Iris pigment epithelial cell (primary cell): ENCODE measurements at regions not wholly inside any gene's neighbourhood (a gene's known extent, or its start where the extent isn't known, plus 50 kb on each side); places are given as distances from the start of the nearest gene placed in this dataset.

Experiments used
- DNase-seq: peaks from one replicate; pipeline ENCODE4 v3.0.0-alpha.2; 2011; ENCODE audit warnings: low read depth

DNA sequence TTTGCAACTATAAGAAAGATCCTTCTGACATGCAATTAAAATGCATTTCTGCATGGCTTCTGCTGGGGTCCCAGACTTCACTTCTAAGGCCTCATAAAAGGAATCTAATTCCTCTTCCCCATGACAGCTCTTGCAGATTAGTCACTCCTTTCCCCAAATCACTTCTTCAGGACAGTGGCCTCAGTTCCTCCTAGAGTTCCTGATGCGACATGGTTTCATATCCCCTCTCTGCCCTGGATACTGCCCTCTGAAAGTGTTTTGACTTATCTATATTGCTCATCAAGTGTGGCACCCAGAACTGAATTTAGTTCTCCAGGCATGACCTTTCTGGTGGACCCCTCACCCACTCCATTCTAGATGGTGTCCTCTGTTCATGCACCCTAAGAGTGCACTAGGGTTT, 238.1 kb downstream of the FOXO1 start:
- no peak for DNase-seq

DNA sequence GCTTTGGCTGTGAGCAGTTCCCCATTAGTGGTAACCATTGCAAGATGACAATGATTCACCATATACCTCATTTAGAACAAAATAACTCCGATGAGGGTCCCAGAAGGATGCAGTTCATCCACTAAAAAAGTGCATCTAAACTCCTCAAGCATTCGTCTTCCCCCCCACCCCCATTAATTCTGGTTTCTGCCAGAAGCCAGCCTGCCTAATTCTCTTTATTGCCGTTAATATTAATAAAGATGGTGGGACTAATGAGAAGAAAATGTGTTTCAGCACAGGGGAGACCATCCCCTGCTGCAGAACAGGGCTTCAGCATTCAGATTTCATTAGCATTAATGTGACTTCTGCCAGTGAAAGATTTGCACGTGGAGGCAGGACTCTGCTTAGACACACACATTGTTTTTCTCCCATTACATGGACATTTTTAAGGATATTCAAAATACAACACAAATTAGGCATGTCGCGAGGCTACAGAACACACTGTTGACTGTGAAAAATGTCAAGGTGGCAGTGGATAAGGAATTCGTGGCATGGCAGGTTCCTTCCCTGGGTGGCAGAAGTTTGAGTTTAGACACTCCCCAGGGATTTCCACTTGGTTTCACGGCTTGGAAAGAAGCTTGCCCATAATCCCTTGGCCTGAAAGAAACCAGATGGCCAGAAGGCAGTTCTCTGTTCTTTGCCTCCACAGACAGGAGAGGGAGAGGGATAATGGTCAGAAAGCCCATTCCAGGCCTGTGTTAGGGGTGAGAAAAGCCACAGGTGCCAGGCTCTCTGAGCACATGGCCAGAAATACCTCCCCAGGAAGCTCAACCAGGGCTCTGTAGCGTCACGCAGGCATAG, 236.5 kb downstream of the FOXO1 start:
- no peak for DNase-seq

DNA sequence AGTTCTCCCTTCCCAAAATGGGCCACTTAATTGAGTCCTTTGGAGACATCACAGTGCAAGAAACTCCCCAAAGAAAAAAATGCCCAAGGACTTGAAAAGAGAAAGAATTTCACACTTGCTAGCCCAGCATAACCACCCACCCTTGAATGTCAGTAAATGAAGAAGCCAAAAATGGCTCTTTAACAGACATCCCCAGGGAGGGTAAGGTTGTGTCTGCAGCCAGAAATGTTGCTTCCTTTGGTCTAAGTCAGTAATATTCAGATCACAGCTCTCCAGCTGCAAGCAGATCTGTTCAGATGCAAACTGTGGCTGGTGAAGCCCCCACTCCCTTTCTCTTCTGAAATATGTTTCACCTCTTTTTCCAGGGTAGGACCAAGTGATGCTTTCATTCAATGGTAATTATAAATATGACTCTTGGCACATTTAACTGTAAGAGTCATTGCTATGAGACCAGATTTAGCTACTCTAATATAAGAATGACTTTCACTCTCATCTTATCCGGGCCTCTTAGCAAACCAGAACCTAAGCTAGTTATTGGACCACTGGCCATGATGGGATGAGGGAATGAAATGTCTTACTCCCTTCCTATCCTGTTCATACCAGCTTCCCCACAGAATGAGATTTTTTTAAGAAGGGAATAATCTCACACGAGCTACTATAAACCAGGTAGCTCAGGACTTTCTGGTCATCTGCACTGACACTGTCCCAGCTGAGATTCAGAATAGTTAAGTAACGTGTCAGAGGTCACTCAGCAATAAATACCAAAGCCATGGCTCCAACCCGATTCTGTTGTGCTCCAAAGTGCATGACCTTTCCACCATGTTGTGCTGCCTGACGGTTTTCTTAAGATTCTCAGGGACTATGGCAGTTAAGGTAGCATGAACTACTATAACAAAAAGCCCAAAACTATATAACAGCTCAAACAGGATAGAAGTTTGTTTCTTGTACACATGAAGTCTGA, 234.1 kb downstream of the FOXO1 start:
- no peak for DNase-seq

DNA sequence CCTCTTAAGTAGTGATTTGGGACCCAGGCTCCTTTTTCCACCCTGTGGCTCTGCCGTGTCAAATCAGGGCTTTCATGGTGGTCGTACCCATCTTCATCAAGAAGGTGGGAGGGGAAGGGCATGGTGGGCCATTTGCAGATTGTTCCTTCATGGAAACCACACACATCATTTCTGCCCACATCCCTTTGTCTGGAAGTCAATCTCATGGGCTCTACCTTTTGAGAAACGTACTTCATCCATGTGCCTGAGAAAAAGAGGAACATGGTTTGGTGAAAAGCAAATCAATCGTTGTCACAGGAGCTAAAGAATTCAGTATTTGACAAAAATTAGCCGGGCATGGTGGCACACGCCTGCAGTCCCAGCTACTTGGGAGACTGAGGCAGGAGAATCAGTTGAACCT, 233.4 kb downstream of the FOXO1 start:
- DNase-seq = no peak

DNA sequence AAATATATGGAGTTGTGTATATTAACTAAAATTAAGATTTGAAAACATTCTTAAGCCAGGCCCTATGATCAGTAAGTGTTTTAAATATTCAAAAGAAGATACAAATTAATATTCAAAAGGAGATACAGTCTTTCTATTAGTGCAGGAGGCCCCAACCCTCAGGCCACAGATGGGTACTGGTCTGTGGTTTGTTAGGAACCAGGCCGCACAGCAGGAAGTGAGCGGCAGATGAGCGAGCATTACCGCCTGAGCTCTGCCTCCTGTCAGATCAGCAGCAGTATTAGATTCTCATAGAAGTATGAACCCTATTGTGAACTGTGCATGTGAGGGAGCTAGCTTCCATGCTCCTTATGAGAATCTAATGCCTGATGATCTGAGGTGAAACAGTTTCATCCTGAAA, 232.9 kb downstream of the FOXO1 start:
- DNase-seq = no peak

DNA sequence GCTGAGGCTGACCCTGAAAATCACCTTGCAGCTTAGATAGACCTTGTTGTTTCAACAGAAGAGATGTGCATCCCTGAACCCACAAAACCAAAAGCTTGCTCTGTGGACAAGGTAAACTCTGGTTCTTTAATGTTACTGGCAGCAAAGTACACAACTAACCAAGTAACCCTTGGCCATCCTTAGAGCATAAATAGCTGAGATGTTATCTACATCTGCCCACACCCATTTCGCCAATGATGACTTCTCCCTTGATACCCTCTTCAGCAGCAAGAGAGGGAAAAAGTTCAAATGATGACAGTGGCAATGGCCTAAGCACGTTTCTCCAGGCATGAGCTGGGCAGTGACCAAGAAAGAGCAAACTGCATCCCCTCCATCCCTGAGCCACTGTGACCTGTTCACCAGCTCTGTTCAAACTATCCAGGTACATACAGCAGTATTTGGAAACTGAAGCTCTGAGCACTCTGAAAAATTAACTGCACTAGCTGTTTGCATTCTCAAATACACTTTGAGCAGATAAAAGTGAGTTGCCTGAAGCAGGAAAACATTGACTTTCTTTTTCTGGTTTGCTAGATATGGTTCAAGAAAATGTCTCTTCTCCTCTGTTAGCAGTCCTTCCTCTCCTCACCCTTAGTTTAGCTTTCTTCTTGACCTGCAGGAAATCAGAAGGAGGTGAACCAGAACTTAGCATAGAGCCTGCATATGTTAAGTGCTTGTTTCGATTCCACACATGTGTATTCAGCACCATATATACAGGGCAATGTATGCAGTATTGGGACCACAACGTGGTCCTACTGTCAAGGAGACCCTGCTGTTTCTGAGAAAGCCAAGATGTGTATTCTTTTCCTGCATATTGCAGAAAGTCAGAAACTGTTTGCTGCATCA, 231.7 kb downstream of the FOXO1 start:
- no peak for DNase-seq

DNA sequence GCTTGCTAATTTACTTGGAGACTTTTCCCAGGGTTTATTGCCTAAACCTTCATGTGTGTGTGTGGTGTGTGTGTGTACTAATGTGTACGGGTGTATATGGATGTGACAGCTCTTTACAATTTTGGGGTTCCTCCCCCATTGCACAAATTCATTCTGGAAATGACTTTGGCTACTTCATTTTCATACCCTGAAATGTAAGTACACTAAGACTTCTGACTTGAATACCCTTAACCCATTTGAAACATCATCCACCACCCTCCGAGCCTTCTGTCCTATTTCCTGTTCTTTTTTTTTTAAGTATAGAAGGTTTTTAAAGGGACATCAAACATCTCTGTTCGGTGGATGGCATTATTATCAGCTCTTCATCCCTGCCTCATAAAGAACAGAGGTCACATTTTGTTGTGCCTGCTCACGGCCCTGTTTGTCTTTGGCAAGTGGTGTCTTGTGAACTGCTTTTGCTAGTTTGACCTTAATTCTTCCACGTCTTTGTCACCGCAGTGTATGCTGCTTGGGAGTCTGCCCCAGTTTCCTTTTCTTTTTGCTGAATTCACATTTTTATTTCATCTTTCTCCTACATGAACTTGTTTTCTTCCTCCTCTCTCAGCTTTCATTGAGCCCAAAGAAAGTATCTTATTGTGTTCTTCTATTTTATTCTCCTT, 228.3 kb downstream of the FOXO1 start:
- no peak for DNase-seq

DNA sequence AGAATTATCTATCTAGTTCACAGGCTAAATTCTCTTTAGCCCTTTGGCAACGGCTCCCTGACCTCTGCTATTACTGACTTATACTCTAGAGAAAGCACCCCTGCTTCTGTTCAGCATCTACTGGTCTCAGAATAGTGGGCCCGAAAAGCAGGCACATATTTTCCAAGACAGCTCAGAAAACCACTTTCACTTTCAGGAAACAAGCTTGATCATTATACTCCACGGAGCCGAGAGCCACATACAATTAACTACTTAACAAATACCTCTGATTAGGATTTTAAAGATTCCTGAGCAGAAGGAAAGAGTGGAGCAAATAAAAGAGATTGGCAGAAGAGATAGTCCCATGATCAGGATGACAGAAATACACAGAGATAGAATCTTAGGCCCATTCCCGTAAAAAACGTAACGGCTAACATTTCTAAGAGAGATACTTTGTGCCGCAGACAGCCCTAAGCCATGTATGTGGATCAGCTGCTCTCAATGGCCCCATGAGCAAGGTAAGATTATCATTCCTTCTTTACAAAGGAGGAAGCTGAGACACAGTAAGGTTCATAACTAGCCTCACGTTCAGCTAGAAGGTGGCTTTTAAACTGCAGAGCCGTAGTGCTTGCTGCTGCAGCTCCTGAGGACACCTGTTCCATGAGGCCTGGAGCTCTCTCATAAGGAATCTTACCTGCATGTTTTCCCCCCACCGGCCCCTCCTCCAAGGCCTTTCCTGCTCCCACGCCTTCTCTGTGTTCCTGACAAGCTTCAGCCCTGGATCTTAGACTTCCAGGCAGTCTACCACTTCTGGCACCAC, 227.2 kb downstream of the FOXO1 start:
- DNase-seq = peak; percentile 58

DNA sequence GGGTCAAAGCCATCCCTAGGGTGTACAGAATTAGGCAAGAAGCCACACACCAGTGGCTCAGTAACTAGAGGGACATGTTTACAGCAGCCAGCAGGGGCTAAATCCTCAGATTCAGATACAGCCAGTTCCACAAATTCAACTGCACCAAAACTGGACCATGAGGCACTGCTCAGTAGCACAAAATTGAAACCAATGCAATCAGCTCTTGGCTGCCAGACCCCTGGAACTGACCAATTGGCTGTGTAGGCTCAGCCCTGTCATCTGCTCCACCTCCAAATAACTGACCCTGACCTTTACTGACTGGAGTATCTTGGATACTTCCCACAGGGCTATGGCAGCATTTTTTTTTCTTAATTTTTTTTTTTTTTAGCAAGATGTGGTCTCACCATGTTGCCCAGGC, 226.5 kb downstream of the FOXO1 start:
- no peak for DNase-seq

DNA sequence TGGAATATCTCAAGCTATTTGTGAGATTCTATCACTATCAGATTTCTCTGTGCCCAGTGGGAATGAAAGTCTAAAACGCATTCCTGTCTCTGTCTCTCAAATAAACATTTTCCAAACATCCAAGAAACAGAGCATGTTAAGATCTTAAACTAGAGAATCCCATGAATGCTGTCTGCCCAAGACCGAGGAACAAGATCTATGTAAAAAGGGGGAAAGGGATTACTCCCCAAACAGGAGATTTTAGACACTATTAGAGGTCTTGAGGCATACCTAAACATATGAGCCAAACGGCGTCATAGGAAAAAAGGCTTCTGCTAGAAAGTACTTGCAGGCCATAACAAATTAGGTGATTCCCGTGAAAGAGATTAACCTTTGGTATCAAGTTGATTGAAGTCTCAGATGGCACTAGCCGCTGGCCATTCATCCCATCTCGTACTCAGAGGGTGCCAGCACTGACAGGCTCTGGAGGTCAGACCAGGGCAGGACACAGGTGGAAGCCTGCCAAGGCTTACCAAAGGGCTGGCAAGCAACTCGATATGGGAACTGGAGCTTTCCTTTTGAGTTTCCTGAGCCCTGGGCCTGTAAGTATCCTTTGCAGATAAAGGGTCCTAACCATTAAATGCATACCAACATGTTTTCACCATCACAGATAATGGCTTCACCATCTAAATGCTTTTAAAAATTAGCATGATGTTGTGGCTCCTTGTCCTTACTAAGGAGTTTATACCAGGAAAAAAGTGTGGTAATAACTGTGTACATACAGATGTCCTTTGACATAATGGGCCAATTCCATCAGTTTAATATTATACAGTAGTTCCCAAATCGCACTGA, 225.2 kb downstream of the FOXO1 start:
- peak; percentile 51 for DNase-seq

DNA sequence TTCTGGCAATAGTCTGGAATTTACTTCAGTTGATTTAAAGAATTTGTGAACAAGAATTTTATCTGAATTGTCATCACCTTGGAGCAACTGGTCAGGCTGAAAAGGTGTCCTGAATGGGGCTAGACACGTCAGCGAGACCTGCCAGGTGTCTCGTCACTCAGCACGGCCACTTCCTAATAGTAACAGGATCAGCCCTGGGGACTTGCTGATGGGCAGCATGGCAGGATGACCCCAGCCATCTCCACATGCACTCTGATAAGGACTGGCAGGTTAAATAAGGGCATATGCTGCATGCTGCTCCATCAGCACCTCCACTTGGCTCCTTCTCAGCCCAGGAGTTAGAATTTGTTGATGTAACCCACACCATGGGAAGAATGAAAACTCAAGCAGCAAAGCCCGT, 224.2 kb downstream of the FOXO1 start:
- DNase-seq = no peak

DNA sequence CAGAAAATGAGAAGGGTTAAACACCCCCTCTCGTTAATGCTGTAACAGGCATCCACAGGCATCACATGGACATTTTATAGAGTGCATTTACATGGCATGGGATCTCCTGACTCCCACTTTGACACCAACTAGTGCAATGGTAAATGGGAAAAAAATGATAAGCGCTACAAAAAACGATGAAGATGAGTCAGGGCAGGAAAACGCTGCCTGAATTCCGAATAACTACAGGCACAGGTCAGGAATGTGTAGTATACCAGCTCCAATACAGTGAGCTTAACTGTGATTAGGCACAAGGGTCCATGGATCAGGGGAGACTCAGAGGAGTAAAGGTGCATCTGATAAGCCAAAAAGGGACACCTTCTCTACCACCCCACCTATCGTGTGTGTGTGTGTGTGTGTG, 223.6 kb downstream of the FOXO1 start:
- no peak for DNase-seq

DNA sequence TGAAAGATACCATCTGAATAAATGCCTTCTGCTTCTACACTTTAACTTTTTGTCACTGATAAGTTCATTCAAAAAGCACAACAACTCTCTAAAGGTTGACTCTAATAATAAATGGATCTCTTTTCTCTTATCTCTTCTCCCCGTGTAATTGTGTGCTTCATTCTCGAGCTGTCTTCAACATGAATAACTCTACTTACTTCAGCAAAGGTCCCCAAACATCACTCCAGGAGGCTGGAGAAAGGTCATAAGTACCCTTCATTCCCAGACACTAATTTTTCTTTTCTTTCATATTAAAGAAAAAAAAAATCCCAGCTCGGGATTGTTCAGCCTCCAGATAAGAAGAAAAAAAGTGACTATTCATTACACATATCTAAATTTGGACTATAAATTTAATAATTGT, 222.2 kb downstream of the FOXO1 start:
- no peak for DNase-seq

DNA sequence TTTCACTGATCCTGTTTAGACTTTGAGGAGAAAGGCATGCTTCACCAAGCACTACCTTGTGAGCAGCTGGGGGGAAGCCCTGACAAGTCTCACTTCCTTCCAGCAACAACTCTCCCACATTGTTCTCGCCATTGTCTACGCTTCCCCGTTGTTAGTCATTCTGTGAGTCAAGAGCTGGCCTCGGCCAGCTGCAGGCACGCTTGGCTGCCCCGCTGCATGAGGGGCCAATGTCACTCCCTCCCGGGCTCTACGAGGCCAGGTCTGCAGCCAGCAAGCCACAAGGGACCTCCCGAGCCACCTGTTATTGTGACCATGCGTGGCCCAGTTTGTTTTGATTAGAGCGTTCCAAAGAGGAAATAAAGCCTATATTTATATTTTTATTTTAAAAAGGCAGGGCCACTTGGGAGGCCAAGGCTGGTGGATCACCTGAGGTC, 220.9 kb downstream of the FOXO1 start:
- DNase-seq = peak; percentile 82

DNA sequence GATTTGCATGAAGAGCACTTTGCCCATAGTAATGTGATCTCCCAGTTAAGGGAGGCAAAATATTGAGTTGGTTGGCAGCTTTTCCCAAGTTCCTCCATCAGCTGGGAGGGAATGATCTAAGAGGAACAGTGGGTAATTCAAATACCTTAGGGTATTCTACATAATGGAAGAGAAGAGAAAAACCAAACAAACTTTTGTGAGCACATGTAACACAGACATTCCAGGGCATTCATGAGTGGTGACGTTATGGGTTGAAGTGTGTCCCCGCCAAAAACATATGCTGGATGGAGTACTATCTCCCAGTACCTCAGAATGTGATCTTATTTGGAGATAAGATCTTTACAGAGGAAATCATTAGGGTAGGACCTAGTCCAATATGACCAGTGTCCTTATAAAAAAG, 220.1 kb downstream of the FOXO1 start:
- peak; percentile 31 for DNase-seq

DNA sequence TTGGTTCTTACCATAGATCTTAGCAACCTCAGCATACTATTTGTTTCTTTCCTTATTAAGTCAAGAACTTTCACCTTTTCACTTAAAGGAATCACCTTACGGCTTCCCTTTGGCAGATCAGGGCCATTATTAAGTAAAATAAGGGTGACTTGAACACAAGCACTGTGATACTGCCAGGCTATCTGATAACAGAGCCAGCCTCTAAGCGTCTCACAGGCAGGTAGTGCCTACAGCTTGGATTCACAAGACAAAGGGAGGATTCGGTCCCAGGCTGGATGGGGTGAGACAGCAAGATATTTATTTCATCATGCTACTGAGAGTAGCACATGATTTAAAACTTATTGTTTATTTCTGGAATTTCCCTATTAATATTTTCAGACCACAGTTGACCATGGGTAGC, 218.6 kb downstream of the FOXO1 start:
- DNase-seq = no peak

DNA sequence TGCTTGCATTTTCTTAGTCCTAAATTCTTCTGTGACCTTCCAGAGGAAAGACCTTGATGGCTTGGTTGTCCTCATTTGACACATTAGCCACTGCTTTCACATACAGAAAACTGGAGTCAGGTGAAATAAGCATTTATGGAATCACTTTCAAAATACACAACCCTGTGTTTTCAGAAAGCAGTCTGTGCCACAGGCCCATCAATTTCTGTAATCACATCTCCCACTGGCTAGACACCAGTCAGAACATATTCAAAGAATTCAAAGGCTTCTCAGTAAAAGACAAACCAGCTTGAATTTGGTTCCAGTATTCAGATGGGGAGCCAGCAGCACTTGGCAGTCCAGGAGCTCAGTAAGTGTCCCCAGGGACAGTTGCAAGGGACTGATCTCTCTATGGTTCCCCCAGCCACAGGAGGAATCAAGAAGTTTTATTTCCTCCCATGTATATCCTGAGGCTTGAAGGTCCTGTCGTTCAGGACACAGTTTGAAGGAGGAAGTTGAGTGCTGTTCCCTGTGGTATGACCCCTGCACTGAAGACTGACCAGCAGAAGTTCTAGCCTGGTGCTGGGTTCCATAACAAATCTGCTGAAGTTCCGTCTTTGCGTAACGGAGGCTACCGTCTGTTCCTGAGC, 214.3 kb downstream of the FOXO1 start:
- no peak for DNase-seq

DNA sequence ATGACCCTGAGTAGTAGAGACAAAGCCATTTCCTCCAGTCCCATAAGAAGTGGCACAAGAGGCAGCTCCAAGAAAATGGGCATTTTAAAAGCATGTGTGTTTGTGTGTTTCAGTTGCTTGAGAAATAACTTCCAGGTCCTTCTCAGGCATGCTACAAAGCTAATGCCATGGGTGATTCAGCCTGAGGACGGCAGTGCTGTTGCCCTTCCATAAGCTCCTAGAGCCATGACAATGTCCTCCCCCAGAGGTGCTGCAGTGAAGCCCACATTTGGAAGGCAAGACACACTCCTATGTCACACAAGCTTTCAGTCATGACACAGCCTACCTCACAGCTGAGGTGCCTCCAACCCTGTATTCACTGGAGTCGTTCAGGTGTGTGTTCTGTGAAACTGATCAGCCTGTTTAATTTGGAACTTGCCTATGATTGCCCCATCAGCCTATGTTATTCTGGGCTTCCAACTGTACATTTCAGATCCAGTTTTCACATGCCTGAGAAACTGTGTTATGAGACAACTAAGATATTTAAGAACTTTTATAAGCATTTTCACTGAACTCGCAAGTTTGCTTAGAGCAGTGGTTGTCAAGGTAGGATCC, 213.6 kb downstream of the FOXO1 start:
- DNase-seq = no peak
